Peyer's patch (tissue), 4 donors: ENCODE measurements at regions not wholly inside any gene's neighbourhood (a gene's known extent, or its start where the extent isn't known, plus 50 kb on each side); places are given as distances from the start of the nearest gene placed in this dataset.

Experiments used
- POLR2A ChIP-seq, 2 donors: fragments of 450-650 bp; IDR thresholded peaks; one replicate each; pipeline ENCODE4 v1.5.1; 2017; ENCODE audit warnings: antibody characterized with exemption in 2 of 2, mild to moderate bottlenecking in 2 of 2, moderate library complexity in 2 of 2
- TF ChIP-seq, protein P1 (sequence below), 6 experiments: fragments of 450-650 bp in 4 of 6; fragments of 200-600 bp in 2 of 6; sonication (generic) in 1 of 6; IDR thresholded peaks; one replicate each; pipeline ENCODE4 v1.5.1; 2017 to 2019; ENCODE audit warnings: antibody characterized with exemption in 6 of 6, mild to moderate bottlenecking in 3 of 6, moderate library complexity in 1 of 6

GRCh38 chr7:85583131-85583953, 396.5 kb upstream of the SEMA3D start:
- TF ChIP-seq, protein P1, sequence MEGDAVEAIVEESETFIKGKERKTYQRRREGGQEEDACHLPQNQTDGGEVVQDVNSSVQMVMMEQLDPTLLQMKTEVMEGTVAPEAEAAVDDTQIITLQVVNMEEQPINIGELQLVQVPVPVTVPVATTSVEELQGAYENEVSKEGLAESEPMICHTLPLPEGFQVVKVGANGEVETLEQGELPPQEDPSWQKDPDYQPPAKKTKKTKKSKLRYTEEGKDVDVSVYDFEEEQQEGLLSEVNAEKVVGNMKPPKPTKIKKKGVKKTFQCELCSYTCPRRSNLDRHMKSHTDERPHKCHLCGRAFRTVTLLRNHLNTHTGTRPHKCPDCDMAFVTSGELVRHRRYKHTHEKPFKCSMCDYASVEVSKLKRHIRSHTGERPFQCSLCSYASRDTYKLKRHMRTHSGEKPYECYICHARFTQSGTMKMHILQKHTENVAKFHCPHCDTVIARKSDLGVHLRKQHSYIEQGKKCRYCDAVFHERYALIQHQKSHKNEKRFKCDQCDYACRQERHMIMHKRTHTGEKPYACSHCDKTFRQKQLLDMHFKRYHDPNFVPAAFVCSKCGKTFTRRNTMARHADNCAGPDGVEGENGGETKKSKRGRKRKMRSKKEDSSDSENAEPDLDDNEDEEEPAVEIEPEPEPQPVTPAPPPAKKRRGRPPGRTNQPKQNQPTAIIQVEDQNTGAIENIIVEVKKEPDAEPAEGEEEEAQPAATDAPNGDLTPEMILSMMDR (IDR thresholded peaks at IDR 0.05) = no peak
- no peak for TF ChIP-seq POLR2A (IDR thresholded peaks at IDR 0.05)
